GM13976 (cell line): ENCODE measurements at regions not wholly inside any gene's neighbourhood (a gene's known extent, or its start where the extent isn't known, plus 50 kb on each side); places are given as distances from the start of the nearest gene placed in this dataset.

Experiments used
- DNase-seq: peaks from one replicate; pipeline ENCODE4 v3.0.0; 2012; ENCODE audit warnings: low spot score
- in situ Hi-C: fragments of 300-500 bp; cut with MboI; formaldehyde crosslinking; loops from one replicate; pipeline ENCODE4 v1.12.0; 2022; ENCODE audit warnings: low sequenced_read_pairs, mixed read lengths, inconsistent platforms; ENCODE audit not compliant: unreplicated experiment
- TF ChIP-seq, protein P1 (sequence below): IDR thresholded peaks from 2 replicates; pipeline ENCODE4 v1.5.1; 2012; ENCODE audit warnings: borderline replicate concordance, mild to moderate bottlenecking; ENCODE audit not compliant: insufficient read depth; ENCODE audit errors: extremely low read depth, missing control alignments, control extremely low read depth

DNA sequence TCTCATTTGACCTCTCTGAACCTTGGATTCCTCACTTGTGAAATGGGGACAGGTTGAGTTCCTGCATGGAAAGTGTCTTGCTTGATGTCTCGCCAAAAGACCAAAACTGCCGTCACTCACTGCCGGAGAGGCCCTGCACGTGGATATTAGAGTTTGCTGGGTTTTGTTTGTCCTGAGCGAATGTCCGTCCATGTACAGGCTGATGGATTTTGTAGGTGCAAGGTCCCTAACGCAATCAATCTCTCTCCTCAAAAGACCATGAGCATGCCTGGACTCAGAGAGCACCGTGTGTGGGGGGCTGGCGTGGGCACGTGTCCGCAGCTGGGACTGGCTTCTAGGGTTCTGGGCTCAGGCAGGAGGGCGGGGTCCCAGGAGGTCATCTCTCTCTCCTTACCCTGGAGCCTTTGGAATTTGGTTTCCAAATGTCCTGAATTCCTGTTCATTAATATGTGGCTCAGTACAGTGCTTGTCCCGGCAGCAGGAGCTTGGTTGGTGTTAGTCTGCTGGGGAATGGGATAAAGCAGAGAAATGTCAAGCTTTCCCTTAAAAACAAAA lies 146.0 kb upstream of the IER5L start:
- TF ChIP-seq, protein P1, sequence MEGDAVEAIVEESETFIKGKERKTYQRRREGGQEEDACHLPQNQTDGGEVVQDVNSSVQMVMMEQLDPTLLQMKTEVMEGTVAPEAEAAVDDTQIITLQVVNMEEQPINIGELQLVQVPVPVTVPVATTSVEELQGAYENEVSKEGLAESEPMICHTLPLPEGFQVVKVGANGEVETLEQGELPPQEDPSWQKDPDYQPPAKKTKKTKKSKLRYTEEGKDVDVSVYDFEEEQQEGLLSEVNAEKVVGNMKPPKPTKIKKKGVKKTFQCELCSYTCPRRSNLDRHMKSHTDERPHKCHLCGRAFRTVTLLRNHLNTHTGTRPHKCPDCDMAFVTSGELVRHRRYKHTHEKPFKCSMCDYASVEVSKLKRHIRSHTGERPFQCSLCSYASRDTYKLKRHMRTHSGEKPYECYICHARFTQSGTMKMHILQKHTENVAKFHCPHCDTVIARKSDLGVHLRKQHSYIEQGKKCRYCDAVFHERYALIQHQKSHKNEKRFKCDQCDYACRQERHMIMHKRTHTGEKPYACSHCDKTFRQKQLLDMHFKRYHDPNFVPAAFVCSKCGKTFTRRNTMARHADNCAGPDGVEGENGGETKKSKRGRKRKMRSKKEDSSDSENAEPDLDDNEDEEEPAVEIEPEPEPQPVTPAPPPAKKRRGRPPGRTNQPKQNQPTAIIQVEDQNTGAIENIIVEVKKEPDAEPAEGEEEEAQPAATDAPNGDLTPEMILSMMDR, result no peak
- in situ Hi-C loops, result no loop called here
- peak; percentile 2 for DNase-seq

DNA sequence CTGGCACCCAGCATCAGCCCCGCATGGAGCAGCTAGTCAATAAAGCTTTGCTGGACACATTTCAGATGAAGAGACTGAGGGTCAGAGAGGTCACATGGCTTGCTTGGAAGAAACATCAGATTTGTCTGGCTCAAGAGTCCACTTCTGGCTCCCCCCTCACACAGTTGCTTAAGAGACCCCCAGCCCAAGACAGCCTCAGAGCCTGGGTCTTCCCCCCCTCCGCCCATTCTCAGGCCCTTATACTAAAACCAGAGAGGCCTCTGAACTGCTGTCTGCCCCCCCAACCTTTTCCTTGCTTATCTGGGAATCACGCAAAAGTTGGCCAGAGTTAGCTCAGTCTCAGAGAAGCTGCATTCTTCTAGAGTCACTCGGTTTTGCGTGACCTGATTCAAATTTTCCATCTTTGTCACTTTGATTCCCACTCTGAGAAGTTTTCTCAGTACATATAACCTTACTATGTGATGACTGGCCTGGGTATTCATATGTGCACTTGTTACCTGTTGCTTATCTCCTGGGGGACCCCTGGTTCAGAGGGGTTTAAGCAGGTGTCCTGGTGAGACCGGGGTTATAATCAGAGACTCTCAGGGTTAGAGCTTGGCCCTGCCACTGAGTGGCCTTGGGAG lies 145.4 kb upstream of the IER5L start:
- peak; percentile 6 for DNase-seq
- TF ChIP-seq, protein P1, result no peak
- in situ Hi-C loops, result no loop called here

DNA sequence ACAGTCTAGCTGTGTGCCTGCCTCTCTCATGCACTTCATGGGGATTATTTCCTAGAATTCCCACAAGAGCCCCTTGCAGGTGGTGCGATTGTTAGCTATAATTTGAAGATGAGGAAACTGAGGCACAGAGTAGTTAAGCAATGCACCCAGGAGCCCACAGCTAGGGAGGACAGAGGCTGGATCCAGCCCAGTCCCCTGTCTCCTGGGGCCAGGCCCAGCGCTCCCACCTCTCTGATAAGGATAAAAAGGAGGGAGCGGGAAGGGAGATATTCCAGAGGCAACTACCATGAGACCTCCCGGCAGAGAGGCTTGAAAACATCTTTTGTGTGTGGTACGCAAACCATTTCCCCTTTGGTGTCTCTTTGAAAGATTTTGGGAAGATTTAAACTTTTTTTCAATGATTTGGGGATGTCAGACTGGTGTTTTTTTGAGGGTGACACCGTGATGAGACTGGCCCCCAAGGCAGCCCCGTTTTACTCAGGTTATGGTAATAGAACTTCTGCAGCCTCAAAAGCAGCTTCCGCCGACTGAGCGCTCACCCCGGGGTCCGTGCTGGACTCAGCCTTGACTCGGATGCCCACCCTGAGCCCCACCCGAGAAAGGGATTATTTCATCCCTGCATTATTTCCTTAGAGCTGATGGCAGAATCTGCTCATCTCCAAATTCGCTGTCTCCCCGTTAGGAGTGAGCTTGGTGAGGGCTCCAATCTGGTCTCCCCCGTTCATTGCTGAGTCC lies 144.7 kb upstream of the IER5L start:
- TF ChIP-seq, protein P1, result no peak
- in situ Hi-C loops, result no loop called here
- peak; percentile 10 for DNase-seq

DNA sequence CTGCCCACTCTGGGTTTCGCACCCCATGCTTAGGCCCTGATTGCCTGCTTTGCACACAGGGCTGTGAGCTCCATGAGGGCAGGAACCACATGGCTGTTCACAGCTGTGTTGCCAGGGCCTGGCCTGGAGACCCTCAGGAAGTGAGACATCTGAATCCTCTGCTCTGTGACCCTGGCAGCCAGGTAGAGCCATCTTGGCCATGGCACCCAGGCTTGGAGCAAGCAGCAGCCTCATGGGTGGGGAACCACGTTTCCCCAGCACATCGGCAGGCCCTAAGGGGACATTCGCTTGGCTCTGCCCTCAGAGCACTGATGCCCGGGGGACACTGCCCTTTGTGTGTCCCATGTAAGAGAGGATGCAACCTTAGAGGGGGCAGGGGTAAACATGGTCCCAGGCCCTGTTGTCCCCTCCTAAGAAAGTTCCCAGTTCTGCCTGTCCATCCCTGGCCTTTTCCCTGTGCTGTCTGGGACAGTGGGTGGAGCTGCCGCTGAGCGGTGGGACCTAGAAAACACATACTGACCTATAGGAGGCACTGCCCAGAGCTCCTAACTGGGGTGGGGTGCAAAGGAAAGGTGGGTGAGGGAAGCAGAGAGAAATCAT lies 144.1 kb upstream of the IER5L start:
- in situ Hi-C loops, result no loop called here
- TF ChIP-seq, protein P1, result no peak
- DNase-seq, result peak; percentile 18

DNA sequence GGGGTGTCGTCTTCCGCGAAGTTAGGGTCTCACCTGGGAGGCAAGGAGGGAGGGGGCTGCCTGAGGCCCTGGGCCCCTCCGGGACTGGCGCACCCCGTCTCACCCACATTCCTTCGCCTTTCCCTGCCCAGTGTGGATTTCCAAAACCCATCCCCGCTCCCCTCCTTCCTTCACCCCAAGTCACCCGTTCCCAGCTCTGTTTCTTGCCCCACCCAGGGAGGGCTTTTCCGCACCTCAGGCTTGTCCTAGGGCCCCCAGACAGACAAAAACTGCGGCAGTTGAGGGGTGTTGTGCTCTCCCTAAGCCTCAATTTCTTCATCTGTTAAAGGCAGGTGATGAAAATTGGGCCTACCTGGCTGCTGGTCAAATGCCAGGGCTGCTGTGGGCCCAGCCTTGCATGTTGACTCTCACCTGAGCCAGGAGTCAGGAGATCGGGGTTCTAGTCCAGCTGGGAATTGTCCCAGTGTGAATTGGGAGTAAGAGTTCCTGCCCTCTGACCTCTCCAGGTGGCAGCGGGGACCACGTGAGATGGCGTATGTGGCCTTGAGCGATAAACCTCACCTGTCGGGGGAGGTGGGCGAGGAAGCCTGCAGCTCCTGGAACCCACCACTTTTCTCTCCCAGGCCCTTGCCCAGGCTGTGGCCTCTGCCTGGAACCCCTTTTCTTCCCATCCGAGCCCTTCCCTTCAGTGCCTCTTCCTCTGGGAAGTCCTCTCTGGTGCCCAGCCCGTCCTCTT lies 143.4 kb upstream of the IER5L start:
- in situ Hi-C loops, result no loop called here
- TF ChIP-seq, protein P1, result no peak
- no peak for DNase-seq
